ENCODE measurements at regions not wholly inside any gene's neighbourhood (a gene's known extent, or its start where the extent isn't known, plus 50 kb on each side); places are given as distances from the start of the nearest gene placed in this dataset.

DNA sequence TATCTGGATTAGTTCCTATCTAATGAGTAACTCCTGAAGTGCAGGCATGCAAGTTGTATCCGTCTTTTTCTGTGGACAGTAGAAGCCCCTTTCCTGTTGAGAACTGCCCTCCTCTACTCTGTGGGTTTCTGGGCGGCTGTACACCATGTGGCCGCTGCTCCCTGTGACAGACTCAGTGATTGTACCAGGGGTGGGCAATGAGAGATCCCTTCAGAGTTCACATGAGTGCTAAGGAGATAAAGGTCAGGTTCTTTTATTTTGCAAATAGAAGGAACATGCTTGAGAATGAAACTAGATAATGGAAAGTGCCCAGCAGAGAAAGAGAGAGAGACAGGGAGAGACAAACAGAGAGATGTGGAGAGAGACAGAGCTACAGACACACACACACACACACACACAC is 76.4 kb upstream of the TAPT1 start:
- TF ChIP-seq, protein P1, sequence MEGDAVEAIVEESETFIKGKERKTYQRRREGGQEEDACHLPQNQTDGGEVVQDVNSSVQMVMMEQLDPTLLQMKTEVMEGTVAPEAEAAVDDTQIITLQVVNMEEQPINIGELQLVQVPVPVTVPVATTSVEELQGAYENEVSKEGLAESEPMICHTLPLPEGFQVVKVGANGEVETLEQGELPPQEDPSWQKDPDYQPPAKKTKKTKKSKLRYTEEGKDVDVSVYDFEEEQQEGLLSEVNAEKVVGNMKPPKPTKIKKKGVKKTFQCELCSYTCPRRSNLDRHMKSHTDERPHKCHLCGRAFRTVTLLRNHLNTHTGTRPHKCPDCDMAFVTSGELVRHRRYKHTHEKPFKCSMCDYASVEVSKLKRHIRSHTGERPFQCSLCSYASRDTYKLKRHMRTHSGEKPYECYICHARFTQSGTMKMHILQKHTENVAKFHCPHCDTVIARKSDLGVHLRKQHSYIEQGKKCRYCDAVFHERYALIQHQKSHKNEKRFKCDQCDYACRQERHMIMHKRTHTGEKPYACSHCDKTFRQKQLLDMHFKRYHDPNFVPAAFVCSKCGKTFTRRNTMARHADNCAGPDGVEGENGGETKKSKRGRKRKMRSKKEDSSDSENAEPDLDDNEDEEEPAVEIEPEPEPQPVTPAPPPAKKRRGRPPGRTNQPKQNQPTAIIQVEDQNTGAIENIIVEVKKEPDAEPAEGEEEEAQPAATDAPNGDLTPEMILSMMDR (IDR thresholded peaks at IDR 0.05; ENCODE audit: borderline replicate concordance, insufficient read depth, low read depth, low read length): no peak
- H3K4me3 ChIP-seq (ENCODE audit: low read depth, low read length): no peak overlapping the region

- TF ChIP-seq, protein P1 (IDR thresholded peaks at IDR 0.05; ENCODE audit: borderline replicate concordance, insufficient read depth, low read depth, low read length): no peak
- no peak overlapping the region for H3K4me3 ChIP-seq (ENCODE audit: low read depth, low read length)
Observed at GRCh38 chr4:16297003-16297402, 70.7 kb upstream of the TAPT1 start.

GRCh38 chr4:16294455-16294854 is 68.2 kb upstream of the TAPT1 start:
- TF ChIP-seq, protein P1 (IDR thresholded peaks at IDR 0.05; ENCODE audit: borderline replicate concordance, insufficient read depth, low read depth, low read length): no peak
- H3K4me3 ChIP-seq (ENCODE audit: low read depth, low read length): no peak overlapping the region

GRCh38 chr4:16293210-16293838 is 67.1 kb upstream of the TAPT1 start:
- no peak overlapping the region for H3K4me3 ChIP-seq (ENCODE audit: low read depth, low read length)
- TF ChIP-seq, protein P1 (IDR thresholded peaks at IDR 0.05; ENCODE audit: borderline replicate concordance, insufficient read depth, low read depth, low read length): no peak

DNA sequence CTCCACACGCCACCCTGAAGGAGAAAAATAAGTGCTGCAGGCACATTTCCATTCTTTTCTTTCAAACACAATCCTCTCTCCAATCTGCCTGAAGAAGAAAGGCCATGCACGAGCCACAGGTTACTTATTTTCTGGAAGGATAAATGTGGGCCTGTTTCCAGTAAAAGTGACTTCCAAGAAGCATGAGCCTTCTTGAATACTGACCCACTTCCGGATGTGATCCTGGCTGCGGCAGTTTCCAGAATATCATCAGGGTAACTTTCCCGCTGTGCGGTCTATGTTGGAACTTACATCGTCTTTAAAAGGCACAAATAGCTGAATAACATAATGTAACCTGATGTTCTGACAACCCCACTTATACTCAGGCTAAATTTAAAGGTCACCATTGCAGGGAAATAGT is 66.3 kb upstream of the TAPT1 start:
- TF ChIP-seq, protein P1 (IDR thresholded peaks at IDR 0.05; ENCODE audit: borderline replicate concordance, insufficient read depth, low read depth, low read length): no peak
- no peak overlapping the region for H3K4me3 ChIP-seq (ENCODE audit: low read depth, low read length)

DNA sequence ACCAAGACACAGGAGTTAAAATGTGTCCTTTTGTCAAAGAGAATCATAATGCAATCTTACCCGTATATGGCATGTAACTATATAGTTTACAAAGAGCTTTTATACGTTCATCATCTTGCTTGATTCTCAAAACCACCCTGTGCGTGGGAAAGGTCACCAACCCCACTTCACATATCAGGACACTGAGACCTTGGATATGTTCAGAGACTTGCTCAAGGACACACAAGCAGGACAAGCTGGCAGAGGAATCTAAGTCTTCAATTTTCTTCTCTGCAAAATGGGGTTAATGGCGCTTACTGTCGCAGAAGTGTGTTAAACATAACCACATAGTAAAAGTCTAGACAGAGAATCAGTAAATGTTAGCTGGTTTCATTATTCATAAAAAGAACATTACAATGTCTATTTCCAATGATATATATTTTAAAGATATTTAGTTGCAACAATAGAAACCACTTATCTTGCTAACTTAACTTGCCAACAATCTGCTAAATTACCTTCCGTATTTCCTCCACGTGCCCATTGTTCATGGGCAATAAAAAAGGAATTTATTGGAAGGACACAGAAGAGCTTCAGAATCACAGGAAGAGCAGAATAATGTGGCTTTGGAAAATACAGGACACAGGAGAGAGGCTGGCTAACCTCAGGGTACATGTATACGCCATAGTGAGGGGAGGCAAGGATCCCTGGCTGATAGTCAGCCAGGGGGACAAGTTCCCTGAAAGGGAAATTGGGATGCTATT is 64.6 kb upstream of the TAPT1 start:
- TF ChIP-seq, protein P1 (IDR thresholded peaks at IDR 0.05; ENCODE audit: borderline replicate concordance, insufficient read depth, low read depth, low read length): no peak
- no peak overlapping the region for H3K4me3 ChIP-seq (ENCODE audit: low read depth, low read length)

All from GM12875 (cell line).